ENCODE measurements at regions not wholly inside any gene's neighbourhood (a gene's known extent, or its start where the extent isn't known, plus 50 kb on each side); places are given as distances from the start of the nearest gene placed in this dataset.

- TF ChIP-seq CTCF (IDR thresholded peaks at IDR 0.05 in 8 of 11, conservative IDR thresholded peaks at IDR 0.05 in 3 of 11) (no peak), POLR2AphosphoS5 (IDR thresholded peaks at IDR 0.05) (no peak)
Measured at GRCh38 chr2:199552141-199552540, 94.4 kb upstream of the SATB2 start.

Measured in spleen (tissue), 7 donors.